ENCODE measurements at regions not wholly inside any gene's neighbourhood (a gene's known extent, or its start where the extent isn't known, plus 50 kb on each side); places are given as distances from the start of the nearest gene placed in this dataset.

DNA sequence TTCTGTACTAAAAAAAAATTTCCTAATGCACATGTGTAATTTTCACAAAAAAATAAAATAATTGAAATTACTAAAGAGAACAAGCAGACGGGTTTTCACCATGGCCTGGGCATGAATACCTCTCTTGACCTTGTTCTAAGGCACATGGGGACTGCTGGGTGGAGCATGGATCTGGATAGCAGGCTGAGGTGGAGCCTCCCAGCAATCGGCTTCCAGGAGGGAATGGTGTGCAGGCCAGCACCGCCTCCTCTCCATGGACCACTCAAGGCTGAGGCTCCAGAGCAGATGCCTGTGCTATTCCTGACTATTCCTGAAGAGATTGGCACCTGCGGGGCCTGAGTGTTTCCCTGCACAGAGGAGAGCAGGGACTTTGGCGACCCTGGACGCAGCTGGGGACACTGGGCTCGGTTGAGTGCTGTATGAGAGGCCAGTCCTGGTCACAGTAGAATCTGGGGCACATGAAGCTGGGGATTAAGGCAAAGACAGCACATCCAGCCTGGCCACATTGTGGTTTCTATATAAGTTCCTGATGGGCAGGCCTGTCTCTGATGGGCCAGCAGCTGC, 963.6 kb downstream of the BRD1 start:
- H3K4me2 ChIP-seq (ENCODE audit: low read depth, low read length, poor library complexity, severe bottlenecking), result no peak overlapping the region
- H3K27me3 ChIP-seq (ENCODE audit: low read length), result no peaks in the 10 kb centered on the region
- H3F3A ChIP-seq (ENCODE audit: insufficient read depth), result no peaks in the 10 kb centered on the region
- no peaks in the 10 kb centered on the region for H3K9me2 ChIP-seq (replicated peaks; ENCODE audit: insufficient read depth, low read length)
- no peak overlapping the region for H2AFZ ChIP-seq (ENCODE audit: low read depth, low read length, severe bottlenecking)
- no peaks in the 10 kb centered on the region for H3K36me3 ChIP-seq (ENCODE audit: low read length)
- TF ChIP-seq, protein P1, sequence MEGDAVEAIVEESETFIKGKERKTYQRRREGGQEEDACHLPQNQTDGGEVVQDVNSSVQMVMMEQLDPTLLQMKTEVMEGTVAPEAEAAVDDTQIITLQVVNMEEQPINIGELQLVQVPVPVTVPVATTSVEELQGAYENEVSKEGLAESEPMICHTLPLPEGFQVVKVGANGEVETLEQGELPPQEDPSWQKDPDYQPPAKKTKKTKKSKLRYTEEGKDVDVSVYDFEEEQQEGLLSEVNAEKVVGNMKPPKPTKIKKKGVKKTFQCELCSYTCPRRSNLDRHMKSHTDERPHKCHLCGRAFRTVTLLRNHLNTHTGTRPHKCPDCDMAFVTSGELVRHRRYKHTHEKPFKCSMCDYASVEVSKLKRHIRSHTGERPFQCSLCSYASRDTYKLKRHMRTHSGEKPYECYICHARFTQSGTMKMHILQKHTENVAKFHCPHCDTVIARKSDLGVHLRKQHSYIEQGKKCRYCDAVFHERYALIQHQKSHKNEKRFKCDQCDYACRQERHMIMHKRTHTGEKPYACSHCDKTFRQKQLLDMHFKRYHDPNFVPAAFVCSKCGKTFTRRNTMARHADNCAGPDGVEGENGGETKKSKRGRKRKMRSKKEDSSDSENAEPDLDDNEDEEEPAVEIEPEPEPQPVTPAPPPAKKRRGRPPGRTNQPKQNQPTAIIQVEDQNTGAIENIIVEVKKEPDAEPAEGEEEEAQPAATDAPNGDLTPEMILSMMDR (IDR thresholded peaks at IDR 0.05; ENCODE audit: insufficient read depth, low read length, poor library complexity, severe bottlenecking), result no peak
- no peak for TF ChIP-seq EZH2phosphoT487 (conservative IDR thresholded peaks at IDR 0.05; ENCODE audit: low read length)
- no peak overlapping the region for H3K9ac ChIP-seq (ENCODE audit: low read length)
- no peak overlapping the region for H3K27ac ChIP-seq (ENCODE audit: low read depth, low read length)
- no peaks in the 10 kb centered on the region for H3K79me2 ChIP-seq (ENCODE audit: insufficient read depth, low read length)
- H3K4me3 ChIP-seq (ENCODE audit: insufficient read depth, low read length, poor library complexity, severe bottlenecking), result no peak overlapping the region
- H3K9me3 ChIP-seq (ENCODE audit: insufficient read depth, low read length), result no peaks in the 10 kb centered on the region
- H4K20me1 ChIP-seq (ENCODE audit: low read depth, low read length), result no peaks in the 10 kb centered on the region

DNA sequence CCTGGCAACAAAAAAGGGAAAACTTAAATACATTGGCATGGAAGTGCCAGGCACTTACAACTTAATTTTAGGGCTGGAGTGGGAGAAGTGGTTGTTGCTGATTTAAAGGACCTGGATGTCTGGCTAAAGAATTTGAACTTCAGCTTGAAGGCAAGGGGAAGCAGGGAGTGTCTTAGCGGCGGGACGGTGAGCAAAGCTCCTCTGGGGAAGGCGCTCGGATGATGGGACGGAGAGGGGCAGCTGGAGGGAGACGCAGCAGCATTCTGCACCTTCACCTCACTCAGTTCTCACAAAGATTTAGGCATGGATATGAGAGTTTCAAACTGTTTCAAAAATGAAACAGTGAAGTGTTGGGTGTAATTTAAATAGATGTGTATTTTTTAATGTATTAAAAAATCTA, 967.1 kb downstream of the BRD1 start:
- Histone ChIP-seq H2AFZ (ENCODE audit: low read depth, low read length, severe bottlenecking) (no peak overlapping the region), H3K79me2 (ENCODE audit: insufficient read depth, low read length) (no peaks in the 10 kb centered on the region), H3K27me3 (ENCODE audit: low read length) (no peaks in the 10 kb centered on the region), H3K9ac (ENCODE audit: low read length) (no peak overlapping the region), H3K4me3 (ENCODE audit: insufficient read depth, low read length, poor library complexity, severe bottlenecking) (no peak overlapping the region), H3K9me2 (replicated peaks; ENCODE audit: insufficient read depth, low read length) (no peaks in the 10 kb centered on the region), H3K27ac (ENCODE audit: low read depth, low read length) (no peak overlapping the region), H3K4me2 (ENCODE audit: low read depth, low read length, poor library complexity, severe bottlenecking) (no peak overlapping the region), H4K20me1 (ENCODE audit: low read depth, low read length) (no peaks in the 10 kb centered on the region), H3K9me3 (ENCODE audit: insufficient read depth, low read length) (no peaks in the 10 kb centered on the region), H3F3A (ENCODE audit: insufficient read depth) (no peaks in the 10 kb centered on the region), H3K36me3 (ENCODE audit: low read length) (no peaks in the 10 kb centered on the region)
- TF ChIP-seq, protein P1 (IDR thresholded peaks at IDR 0.05; ENCODE audit: insufficient read depth, low read length, poor library complexity, severe bottlenecking), result no peak
- no peak for TF ChIP-seq EZH2phosphoT487 (conservative IDR thresholded peaks at IDR 0.05; ENCODE audit: low read length)

DNA sequence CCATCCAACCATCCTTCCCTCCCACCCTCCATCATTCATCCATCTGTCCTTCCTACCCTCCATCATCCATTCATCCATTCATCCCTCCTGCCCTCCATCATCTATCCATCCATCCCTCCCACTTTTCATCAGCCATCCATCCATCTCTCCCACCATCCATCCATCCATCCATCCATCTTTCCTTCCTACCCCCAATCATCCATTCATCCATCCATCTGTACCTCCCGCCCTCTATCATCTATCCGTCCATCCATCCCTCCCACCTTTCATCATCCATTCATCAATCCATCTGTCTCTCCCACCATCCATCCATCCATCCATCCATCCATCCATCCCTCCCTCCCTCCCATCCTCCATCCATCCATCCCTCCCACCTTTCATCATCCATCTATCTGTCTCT, 968.8 kb downstream of the BRD1 start:
- Histone ChIP-seq H3F3A (ENCODE audit: insufficient read depth) (no peaks in the 10 kb centered on the region), H2AFZ (ENCODE audit: low read depth, low read length, severe bottlenecking) (no peak overlapping the region), H3K4me2 (ENCODE audit: low read depth, low read length, poor library complexity, severe bottlenecking) (no peak overlapping the region), H3K4me3 (ENCODE audit: insufficient read depth, low read length, poor library complexity, severe bottlenecking) (no peak overlapping the region), H3K27me3 (ENCODE audit: low read length) (no peaks in the 10 kb centered on the region), H4K20me1 (ENCODE audit: low read depth, low read length) (no peaks in the 10 kb centered on the region), H3K36me3 (ENCODE audit: low read length) (no peaks in the 10 kb centered on the region), H3K9me2 (replicated peaks; ENCODE audit: insufficient read depth, low read length) (no peaks in the 10 kb centered on the region), H3K9ac (ENCODE audit: low read length) (no peak overlapping the region), H3K9me3 (ENCODE audit: insufficient read depth, low read length) (no peaks in the 10 kb centered on the region), H3K79me2 (ENCODE audit: insufficient read depth, low read length) (no peaks in the 10 kb centered on the region), H3K27ac (ENCODE audit: low read depth, low read length) (no peak overlapping the region)
- TF ChIP-seq, protein P1 (IDR thresholded peaks at IDR 0.05; ENCODE audit: insufficient read depth, low read length, poor library complexity, severe bottlenecking), result no peak
- no peak for TF ChIP-seq EZH2phosphoT487 (conservative IDR thresholded peaks at IDR 0.05; ENCODE audit: low read length)
